ENCODE measurements at regions not wholly inside any gene's neighbourhood (a gene's known extent, or its start where the extent isn't known, plus 50 kb on each side); places are given as distances from the start of the nearest gene placed in this dataset.

DNA sequence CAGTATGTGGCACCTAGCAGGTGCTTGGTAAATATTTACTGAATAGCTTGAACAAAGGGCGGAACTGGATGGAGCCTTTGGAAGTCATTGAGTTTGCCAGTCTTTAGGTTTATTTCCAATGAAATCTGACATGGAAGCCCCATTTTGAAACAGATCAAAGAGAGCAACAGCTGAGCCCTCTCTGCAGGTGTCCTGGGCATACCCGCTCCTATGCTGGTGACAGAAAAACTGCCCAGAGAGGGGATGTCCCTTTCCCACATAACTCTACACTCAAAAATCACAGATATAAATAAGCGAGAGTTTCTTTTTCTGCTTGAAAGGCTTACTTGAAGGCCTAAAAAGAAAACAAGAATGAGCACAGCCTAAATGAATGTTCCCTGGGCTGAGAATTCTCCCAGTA is 53.0 kb upstream of the RALY start:
- TF ChIP-seq EP300 (IDR thresholded peaks at IDR 0.05; ENCODE audit: low read depth) (no peak), POLR2A (IDR thresholded peaks at IDR 0.05) (no peak)
- TF ChIP-seq, protein P1, sequence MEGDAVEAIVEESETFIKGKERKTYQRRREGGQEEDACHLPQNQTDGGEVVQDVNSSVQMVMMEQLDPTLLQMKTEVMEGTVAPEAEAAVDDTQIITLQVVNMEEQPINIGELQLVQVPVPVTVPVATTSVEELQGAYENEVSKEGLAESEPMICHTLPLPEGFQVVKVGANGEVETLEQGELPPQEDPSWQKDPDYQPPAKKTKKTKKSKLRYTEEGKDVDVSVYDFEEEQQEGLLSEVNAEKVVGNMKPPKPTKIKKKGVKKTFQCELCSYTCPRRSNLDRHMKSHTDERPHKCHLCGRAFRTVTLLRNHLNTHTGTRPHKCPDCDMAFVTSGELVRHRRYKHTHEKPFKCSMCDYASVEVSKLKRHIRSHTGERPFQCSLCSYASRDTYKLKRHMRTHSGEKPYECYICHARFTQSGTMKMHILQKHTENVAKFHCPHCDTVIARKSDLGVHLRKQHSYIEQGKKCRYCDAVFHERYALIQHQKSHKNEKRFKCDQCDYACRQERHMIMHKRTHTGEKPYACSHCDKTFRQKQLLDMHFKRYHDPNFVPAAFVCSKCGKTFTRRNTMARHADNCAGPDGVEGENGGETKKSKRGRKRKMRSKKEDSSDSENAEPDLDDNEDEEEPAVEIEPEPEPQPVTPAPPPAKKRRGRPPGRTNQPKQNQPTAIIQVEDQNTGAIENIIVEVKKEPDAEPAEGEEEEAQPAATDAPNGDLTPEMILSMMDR (IDR thresholded peaks at IDR 0.05) = no peak
